GM21526 (cell line): ENCODE measurements at regions not wholly inside any gene's neighbourhood (a gene's known extent, or its start where the extent isn't known, plus 50 kb on each side); places are given as distances from the start of the nearest gene placed in this dataset.

ENCODE experiments used
- ATAC-seq: cut with Tn5 transposase; IDR thresholded peaks from one replicate; pipeline ENCODE4 v1.9.1; 2021; ENCODE audit warnings: moderate library complexity; ENCODE audit not compliant: unreplicated experiment, low FRiP score

- ATAC-seq: no peak
Measured at GRCh38 chr12:43126652-43127375, 425.2 kb downstream of the ADAMTS20 start.

GRCh38 chr12:43123461-43123860, 428.5 kb downstream of the ADAMTS20 start:
- no peak for ATAC-seq

- ATAC-seq: no peak
Measured at GRCh38 chr12:43120150-43120549, 431.9 kb downstream of the ADAMTS20 start.

- no peak for ATAC-seq
Measured at GRCh38 chr12:43118881-43119280, 433.1 kb downstream of the ADAMTS20 start.

GRCh38 chr12:43118234-43118633, 433.8 kb downstream of the ADAMTS20 start:
- no peak for ATAC-seq

- no peak for ATAC-seq
Measured at GRCh38 chr12:43117226-43117930, 434.6 kb downstream of the ADAMTS20 start.

GRCh38 chr12:43115441-43116160, 436.4 kb downstream of the ADAMTS20 start:
- no peak for ATAC-seq

GRCh38 chr12:43114316-43114715, 437.7 kb downstream of the ADAMTS20 start:
- no peak for ATAC-seq

GRCh38 chr12:43113616-43114015, 438.4 kb downstream of the ADAMTS20 start:
- no peak for ATAC-seq

GRCh38 chr12:43113135-43113534, 438.9 kb downstream of the ADAMTS20 start:
- no peak for ATAC-seq

- ATAC-seq: no peak
Measured at GRCh38 chr12:43112101-43112920, 439.7 kb downstream of the ADAMTS20 start.

GRCh38 chr12:43111608-43112007, 440.4 kb downstream of the ADAMTS20 start:
- no peak for ATAC-seq

- ATAC-seq: no peak
Measured at GRCh38 chr12:43109631-43110345, 442.2 kb downstream of the ADAMTS20 start.

- ATAC-seq: no peak
Measured at GRCh38 chr12:43108656-43109055, 443.3 kb downstream of the ADAMTS20 start.

GRCh38 chr12:43107026-43107775, 444.8 kb downstream of the ADAMTS20 start:
- ATAC-seq: no peak

- ATAC-seq: no peak
Measured at GRCh38 chr12:43106355-43106754, 445.6 kb downstream of the ADAMTS20 start.

GRCh38 chr12:43105426-43105981, 446.5 kb downstream of the ADAMTS20 start:
- ATAC-seq: no peak

- no peak for ATAC-seq
Measured at GRCh38 chr12:43104494-43104893, 447.5 kb downstream of the ADAMTS20 start.

GRCh38 chr12:43103866-43104265, 448.1 kb downstream of the ADAMTS20 start:
- ATAC-seq: no peak
